ENCODE measurements at regions not wholly inside any gene's neighbourhood (a gene's known extent, or its start where the extent isn't known, plus 50 kb on each side); places are given as distances from the start of the nearest gene placed in this dataset.
A peak's percentile ranks its signal among the peaks of the same experiment; 100 is the strongest.
"Not testable (repeated sequence)": the region's sequence is repeated elsewhere in the genome, so short reads cannot be mapped to it uniquely, and the experiment has no call there.

DNA sequence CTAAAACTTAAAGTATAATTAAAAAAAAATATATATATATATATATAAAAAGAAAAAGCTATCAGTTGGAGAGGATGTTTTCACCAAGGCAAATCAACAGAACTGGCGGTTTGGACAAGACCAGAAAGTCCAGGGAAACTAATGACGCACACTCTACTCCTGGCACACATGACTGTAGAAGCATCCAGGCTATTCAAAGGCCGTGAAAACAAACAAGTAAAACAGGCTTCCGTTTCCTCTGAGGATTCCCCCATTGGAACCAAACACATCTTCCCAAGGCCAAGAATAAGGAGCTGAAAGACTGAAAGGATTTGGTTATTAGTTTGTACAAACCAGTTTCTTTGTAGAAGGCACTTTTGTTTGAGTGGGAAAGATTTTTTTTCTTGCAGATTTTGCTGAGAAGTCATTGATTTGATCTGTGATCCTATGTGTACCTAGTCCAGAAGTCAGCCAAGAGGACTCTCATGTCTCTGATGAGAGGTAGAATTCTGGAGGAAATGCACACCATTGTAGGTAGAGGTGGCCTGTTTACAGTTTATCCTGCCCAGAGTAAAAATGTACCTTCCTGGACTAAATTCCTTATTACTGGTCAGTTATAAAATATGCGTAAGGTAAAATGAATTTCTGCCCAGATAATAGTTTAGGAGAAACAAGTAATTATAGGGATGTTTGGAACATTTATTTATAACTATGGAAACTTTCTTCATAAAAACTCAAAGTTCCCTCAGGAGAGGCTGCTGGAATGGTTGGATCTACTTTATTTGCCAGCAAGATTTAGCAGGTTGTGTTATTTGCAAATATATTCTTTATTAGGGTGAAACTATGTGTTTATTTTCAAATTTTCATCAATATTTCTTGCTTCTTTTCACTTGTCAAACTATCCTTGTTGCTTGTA, 66.5 kb downstream of the DMP1 start:
- Histone ChIP-seq H3K4me3 (ENCODE audit: low read length in 3 of 3) (no peak overlapping the region), H3K4me1 (ENCODE audit: control insufficient read depth in 3 of 3, insufficient read depth in 3 of 3, low read length in 3 of 3) (peaks cover 0 to 6% (median 0%) of the 10 kb centered on the region in 3 donors), H3K27ac (ENCODE audit: low read depth, low read length) (peak overlapping the region; percentile 62), H3K9me3 (ENCODE audit: control insufficient read depth in 3 of 3, low read length in 3 of 3) (no peaks in the 10 kb centered on the region), H3K9ac (ENCODE audit: low read depth in 1 of 3, low read length in 3 of 3) (no peak overlapping the region), H3K36me3 (ENCODE audit: control insufficient read depth in 3 of 3, insufficient read depth in 3 of 3, low read length in 3 of 3) (no peaks in the 10 kb centered on the region), H3K27me3 (ENCODE audit: control insufficient read depth in 3 of 3, insufficient read depth in 3 of 3, low read length in 3 of 3) (no peaks in the 10 kb centered on the region)

DNA sequence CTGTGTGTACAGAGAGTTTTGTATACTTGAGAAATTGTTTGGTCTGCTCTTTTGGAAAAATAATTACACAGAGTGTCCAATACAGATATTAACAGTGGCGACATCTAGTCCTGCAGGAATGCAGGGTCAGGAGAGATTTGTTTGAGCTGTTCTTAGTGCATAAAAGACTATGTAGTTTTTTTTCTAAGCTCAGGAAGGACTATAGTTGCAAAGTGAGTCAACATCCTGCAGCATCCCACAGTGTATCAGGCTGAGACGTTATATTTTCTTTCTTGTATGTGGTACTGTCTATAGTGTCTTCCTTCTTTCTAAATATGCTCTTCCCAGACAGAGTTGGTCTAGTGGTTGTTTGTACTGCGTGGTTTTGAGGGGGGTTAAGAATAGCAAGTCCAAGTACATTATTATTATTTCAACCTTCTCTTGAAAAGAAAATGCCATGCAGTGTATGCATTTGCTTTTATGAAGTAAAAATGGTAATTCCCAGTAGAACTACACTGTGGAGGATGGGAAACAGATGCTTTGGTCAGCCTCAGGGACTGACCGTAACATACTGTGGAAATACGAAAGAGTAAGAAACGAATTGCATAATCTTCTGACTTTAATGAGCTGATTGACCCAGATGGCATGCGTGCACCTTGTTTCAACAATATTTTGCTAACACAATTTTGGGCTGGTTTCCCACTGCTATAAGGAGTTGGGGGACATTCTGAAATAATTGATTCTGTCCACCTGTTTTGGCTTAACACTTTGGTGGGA, 67.4 kb downstream of the DMP1 start:
- Histone ChIP-seq H3K9ac (ENCODE audit: low read depth in 1 of 3, low read length in 3 of 3) (no peak overlapping the region), H3K4me3 (ENCODE audit: low read length in 3 of 3) (no peak overlapping the region), H3K9me3 (ENCODE audit: control insufficient read depth in 3 of 3, low read length in 3 of 3) (no peaks in the 10 kb centered on the region), H3K27ac (ENCODE audit: low read depth, low read length) (peak overlapping the region; percentile 62), H3K4me1 (ENCODE audit: control insufficient read depth in 3 of 3, insufficient read depth in 3 of 3, low read length in 3 of 3) (peaks cover 0 to 6% (median 0%) of the 10 kb centered on the region in 3 donors), H3K36me3 (ENCODE audit: control insufficient read depth in 3 of 3, insufficient read depth in 3 of 3, low read length in 3 of 3) (no peaks in the 10 kb centered on the region), H3K27me3 (ENCODE audit: control insufficient read depth in 3 of 3, insufficient read depth in 3 of 3, low read length in 3 of 3) (no peaks in the 10 kb centered on the region)

DNA sequence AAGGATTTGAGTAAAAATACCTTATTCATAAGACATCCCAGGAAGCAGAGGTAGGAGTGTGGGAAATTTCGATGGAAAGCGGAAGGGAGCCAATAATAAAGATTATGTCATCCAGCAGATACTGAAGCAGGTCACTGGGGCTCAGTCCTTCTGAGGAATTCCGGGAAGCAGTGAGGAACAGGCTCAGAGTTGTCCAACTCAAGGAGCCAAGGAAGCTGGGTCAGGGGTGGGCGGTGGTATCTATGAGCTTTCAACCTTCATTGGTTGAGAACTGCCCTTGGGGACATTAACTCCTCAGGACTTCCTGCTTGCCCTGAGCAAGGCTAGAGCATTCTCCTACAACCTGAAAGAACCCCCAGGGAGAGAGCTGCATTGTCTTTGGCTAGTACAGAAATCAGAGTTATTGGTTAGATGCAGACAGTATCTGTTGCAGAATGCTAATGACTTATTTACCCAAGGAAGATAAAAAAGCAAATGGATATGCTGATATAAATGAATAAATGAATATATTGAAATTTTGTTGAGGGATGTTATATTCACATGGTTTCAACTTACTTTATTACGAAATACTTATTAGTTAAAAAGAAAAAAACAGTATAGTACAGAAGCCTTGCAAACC, 68.2 kb downstream of the DMP1 start:
- Histone ChIP-seq H3K36me3 (ENCODE audit: control insufficient read depth in 3 of 3, insufficient read depth in 3 of 3, low read length in 3 of 3) (no peaks in the 10 kb centered on the region), H3K9me3 (ENCODE audit: control insufficient read depth in 3 of 3, low read length in 3 of 3) (no peaks in the 10 kb centered on the region), H3K27ac (ENCODE audit: low read depth, low read length) (peak overlapping the region; percentile 62), H3K9ac (ENCODE audit: low read depth in 1 of 3, low read length in 3 of 3) (no peak overlapping the region), H3K4me1 (ENCODE audit: control insufficient read depth in 3 of 3, insufficient read depth in 3 of 3, low read length in 3 of 3) (peaks cover 0 to 6% (median 0%) of the 10 kb centered on the region in 3 donors), H3K27me3 (ENCODE audit: control insufficient read depth in 3 of 3, insufficient read depth in 3 of 3, low read length in 3 of 3) (no peaks in the 10 kb centered on the region), H3K4me3 (ENCODE audit: low read length in 3 of 3) (no peak overlapping the region)

DNA sequence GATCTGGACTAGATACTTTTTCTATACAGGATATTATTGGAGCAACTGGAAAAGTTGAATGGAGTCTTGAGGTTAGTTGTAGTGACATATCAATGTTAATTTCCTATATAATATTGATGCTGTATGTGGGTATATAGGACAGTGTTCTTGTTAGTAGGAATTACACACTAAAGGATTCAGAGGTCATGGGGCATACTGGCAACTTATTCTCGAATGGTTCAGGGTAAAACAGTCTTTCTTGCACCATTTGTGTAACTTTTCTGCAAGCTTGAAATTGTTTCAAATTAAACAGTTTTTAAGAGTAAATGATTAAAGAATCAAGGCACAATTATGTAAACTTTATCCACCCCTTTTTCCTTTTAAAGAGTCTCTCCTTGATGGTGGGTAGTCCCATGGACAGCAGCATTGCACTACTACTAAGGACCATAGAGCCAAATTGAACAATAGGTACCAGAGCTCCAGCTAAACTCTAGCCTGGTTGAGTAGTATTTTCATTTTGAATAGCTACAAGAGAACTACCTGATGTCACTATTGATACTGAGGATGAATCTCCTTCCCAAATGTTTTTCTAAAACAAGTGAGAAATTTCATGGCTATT, 70.1 kb downstream of the DMP1 start:
- H3K9ac ChIP-seq (ENCODE audit: low read depth in 1 of 3, low read length in 3 of 3) = no peak overlapping the region

DNA sequence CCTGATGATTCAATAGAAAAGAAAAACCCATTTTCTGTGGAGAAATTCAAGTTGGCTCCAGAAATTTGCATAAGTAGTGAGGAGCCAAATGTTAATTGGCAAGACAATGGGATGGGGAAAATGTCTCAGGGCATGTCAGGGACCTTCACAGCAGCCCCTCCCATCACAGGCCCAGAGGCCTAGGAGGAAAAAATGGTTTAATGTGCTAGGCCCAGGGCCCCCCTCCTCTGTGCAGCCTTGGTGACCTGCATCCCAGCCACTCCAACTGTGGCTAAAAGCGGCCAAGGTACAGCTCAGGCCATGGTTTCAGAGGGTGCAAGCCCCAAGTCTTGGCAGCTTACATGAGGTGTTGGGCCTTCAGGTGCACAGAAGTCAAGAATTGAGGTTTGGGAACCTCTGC, 74.1 kb upstream of the IBSP start:
- not testable (repeated sequence) for H3K9me3 ChIP-seq (ENCODE audit: control insufficient read depth in 3 of 3, low read length in 3 of 3); H3K4me3 ChIP-seq (ENCODE audit: low read length in 3 of 3); H3K9ac ChIP-seq (ENCODE audit: low read depth in 1 of 3, low read length in 3 of 3); H3K36me3 ChIP-seq (ENCODE audit: control insufficient read depth in 3 of 3, insufficient read depth in 3 of 3, low read length in 3 of 3); H3K27ac ChIP-seq (ENCODE audit: low read depth, low read length); H3K27me3 ChIP-seq (ENCODE audit: control insufficient read depth in 3 of 3, insufficient read depth in 3 of 3, low read length in 3 of 3); H3K4me1 ChIP-seq (ENCODE audit: control insufficient read depth in 3 of 3, insufficient read depth in 3 of 3, low read length in 3 of 3)

More for the DNA sequence above, 70.1 kb downstream of the DMP1 start:
- Histone ChIP-seq H3K4me3 (ENCODE audit: low read length in 3 of 3) (no peak overlapping the region), H3K27ac (ENCODE audit: low read depth, low read length) (no peak overlapping the region), H3K4me1 (ENCODE audit: control insufficient read depth in 3 of 3, insufficient read depth in 3 of 3, low read length in 3 of 3) (peaks cover 0 to 6% (median 0%) of the 10 kb centered on the region in 3 donors), H3K9me3 (ENCODE audit: control insufficient read depth in 3 of 3, low read length in 3 of 3) (no peaks in the 10 kb centered on the region), H3K27me3 (ENCODE audit: control insufficient read depth in 3 of 3, insufficient read depth in 3 of 3, low read length in 3 of 3) (no peaks in the 10 kb centered on the region), H3K36me3 (ENCODE audit: control insufficient read depth in 3 of 3, insufficient read depth in 3 of 3, low read length in 3 of 3) (no peaks in the 10 kb centered on the region)

DNA sequence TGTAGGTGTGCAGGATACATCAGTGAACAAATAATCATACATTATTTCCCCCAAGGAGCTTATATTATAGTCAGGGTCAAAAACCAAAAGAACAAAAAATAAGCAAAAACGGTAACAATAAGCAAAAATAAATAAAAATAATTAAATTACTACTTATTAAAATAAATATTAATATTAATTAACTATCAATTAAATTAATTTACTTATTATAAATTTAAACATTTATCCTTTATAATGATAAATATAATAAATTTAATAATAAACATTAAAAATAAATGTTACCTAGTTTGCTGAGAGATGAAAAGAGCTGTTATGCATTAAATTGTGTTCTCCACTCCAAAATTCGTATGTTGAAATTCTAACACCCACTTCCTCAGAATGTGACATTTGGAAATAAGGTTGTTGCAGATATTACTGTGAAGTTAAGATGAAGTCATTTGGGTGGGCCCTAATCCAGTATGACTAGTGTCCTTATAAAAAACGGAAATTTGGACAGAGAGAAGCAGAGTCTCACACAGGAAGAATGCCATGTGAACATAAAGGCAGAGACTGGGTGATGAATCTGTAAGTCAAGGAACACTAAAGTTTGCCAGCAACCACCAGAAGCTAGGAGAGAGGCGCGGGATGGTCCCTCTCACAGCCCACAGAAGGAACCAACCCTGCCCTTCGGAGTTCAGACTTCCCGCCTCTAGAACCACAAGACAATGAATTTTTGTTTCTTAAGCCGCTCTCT, 67.2 kb upstream of the IBSP start:
- Histone ChIP-seq H3K9me3 (ENCODE audit: control insufficient read depth in 3 of 3, low read length in 3 of 3) (no peaks in the 10 kb centered on the region), H3K4me3 (ENCODE audit: low read length in 3 of 3) (no peak overlapping the region), H3K27ac (ENCODE audit: low read depth, low read length) (no peak overlapping the region), H3K9ac (ENCODE audit: low read depth in 1 of 3, low read length in 3 of 3) (no peak overlapping the region), H3K4me1 (ENCODE audit: control insufficient read depth in 3 of 3, insufficient read depth in 3 of 3, low read length in 3 of 3) (no peaks in the 10 kb centered on the region), H3K27me3 (ENCODE audit: control insufficient read depth in 3 of 3, insufficient read depth in 3 of 3, low read length in 3 of 3) (no peaks in the 10 kb centered on the region), H3K36me3 (ENCODE audit: control insufficient read depth in 3 of 3, insufficient read depth in 3 of 3, low read length in 3 of 3) (no peaks in the 10 kb centered on the region)

DNA sequence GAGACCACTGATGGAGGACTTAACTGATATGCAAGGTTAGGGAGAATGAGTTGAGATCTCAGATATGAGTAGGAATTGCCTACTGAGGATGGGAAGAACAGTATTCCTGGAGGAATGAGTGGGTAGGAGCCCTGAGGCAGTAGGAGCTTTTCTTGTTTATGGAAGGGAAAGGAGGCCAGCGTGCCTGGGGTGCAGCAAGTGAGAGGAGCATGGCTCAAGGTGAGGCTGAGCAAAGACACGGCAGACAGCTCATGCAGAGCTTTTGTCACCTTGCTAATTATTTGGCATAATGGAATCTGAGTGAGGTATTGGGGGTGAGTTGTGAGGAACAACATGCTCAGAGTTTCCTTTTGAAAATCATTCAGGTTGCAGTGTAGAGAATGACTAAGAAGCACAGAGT, 65.3 kb upstream of the IBSP start:
- Histone ChIP-seq H3K36me3 (ENCODE audit: control insufficient read depth in 3 of 3, insufficient read depth in 3 of 3, low read length in 3 of 3) (no peaks in the 10 kb centered on the region), H3K9me3 (ENCODE audit: control insufficient read depth in 3 of 3, low read length in 3 of 3) (no peaks in the 10 kb centered on the region), H3K4me3 (ENCODE audit: low read length in 3 of 3) (no peak overlapping the region), H3K9ac (ENCODE audit: low read depth in 1 of 3, low read length in 3 of 3) (no peak overlapping the region), H3K4me1 (ENCODE audit: control insufficient read depth in 3 of 3, insufficient read depth in 3 of 3, low read length in 3 of 3) (no peaks in the 10 kb centered on the region), H3K27me3 (ENCODE audit: control insufficient read depth in 3 of 3, insufficient read depth in 3 of 3, low read length in 3 of 3) (no peaks in the 10 kb centered on the region), H3K27ac (ENCODE audit: low read depth, low read length) (no peak overlapping the region)

DNA sequence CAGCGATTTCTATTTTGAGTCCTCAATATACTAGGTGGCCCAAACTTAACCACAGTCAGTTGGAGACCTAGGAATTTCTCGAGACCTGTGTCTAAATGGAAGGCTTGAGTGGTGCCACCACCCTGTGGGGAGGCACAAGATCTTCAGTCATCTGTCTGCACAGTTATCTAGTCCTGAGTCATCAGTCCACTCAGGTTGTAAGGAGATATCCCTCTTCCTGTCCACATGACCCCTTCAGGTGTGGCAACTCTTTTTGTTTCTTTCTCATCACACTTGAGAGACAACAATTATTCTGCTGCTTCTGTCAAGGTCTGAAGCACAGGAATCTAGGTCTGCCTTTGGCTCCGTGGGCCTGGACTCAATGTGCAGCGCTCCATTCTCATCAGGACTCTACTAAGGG, 64.4 kb upstream of the IBSP start:
- Histone ChIP-seq H3K36me3 (ENCODE audit: control insufficient read depth in 3 of 3, insufficient read depth in 3 of 3, low read length in 3 of 3) (no peaks in the 10 kb centered on the region), H3K4me3 (ENCODE audit: low read length in 3 of 3) (no peak overlapping the region), H3K27ac (ENCODE audit: low read depth, low read length) (no peak overlapping the region), H3K9me3 (ENCODE audit: control insufficient read depth in 3 of 3, low read length in 3 of 3) (no peaks in the 10 kb centered on the region), H3K27me3 (ENCODE audit: control insufficient read depth in 3 of 3, insufficient read depth in 3 of 3, low read length in 3 of 3) (no peaks in the 10 kb centered on the region), H3K9ac (ENCODE audit: low read depth in 1 of 3, low read length in 3 of 3) (no peak overlapping the region), H3K4me1 (ENCODE audit: control insufficient read depth in 3 of 3, insufficient read depth in 3 of 3, low read length in 3 of 3) (no peaks in the 10 kb centered on the region)

DNA sequence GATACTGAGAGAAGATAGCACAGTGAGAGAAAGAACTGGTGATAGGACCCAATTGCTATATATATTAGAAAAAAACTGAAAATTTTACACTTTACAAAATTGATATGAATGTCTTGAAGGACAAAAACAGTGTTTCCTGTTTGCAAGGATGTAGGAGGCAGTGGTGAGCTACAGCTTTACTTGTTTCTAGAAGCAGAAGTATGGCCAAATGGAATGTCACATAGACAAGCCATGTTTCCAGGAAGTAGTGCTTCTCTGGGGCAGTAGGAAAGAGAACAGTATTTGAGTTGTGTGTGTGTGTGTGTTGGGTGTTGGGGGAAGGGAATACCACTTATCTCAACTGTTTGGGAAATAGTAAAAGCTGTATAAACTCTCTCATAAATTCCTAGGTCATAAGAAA, 60.9 kb upstream of the IBSP start:
- Histone ChIP-seq H3K9me3 (ENCODE audit: control insufficient read depth in 3 of 3, low read length in 3 of 3) (no peaks in the 10 kb centered on the region), H3K9ac (ENCODE audit: low read depth in 1 of 3, low read length in 3 of 3) (no peak overlapping the region), H3K27me3 (ENCODE audit: control insufficient read depth in 3 of 3, insufficient read depth in 3 of 3, low read length in 3 of 3) (no peaks in the 10 kb centered on the region), H3K4me3 (ENCODE audit: low read length in 3 of 3) (no peak overlapping the region), H3K36me3 (ENCODE audit: control insufficient read depth in 3 of 3, insufficient read depth in 3 of 3, low read length in 3 of 3) (no peaks in the 10 kb centered on the region), H3K4me1 (ENCODE audit: control insufficient read depth in 3 of 3, insufficient read depth in 3 of 3, low read length in 3 of 3) (no peaks in the 10 kb centered on the region), H3K27ac (ENCODE audit: low read depth, low read length) (no peak overlapping the region)
